ENCODE measurements at regions not wholly inside any gene's neighbourhood (a gene's known extent, or its start where the extent isn't known, plus 50 kb on each side); places are given as distances from the start of the nearest gene placed in this dataset.

- dilution Hi-C loops (cut with MboI; ENCODE audit: extremely low pct_ligation_motif_present, low sequenced_read_pairs) (no loop called here), intact Hi-C loops (cut with micrococcal nuclease) (no loop called here)
- no peak for FAIRE-seq
- no TSS peak for BruUV-seq (replicated peaks)
- Histone ChIP-seq H3K9me3 (replicated peaks; ENCODE audit: control insufficient read depth, insufficient read depth, low read length) (no peaks in the 10 kb centered on the region), H3K27me3 (ENCODE audit: control insufficient read depth in 2 of 2, insufficient read depth in 2 of 2, low read length in 2 of 2) (no peaks in the 10 kb centered on the region), H3K9ac (replicated peaks; ENCODE audit: extremely low read depth, insufficient read depth, low read length) (no peak overlapping the region), H3K4me2 (ENCODE audit: insufficient read depth, low read length) (no peak overlapping the region), H4K20me1 (replicated peaks; ENCODE audit: control insufficient read depth, extremely low read depth, insufficient read depth, low read length) (no peaks in the 10 kb centered on the region), H3K9me1 (replicated peaks; ENCODE audit: control insufficient read depth, extremely low read depth, insufficient read depth, low read length) (no peaks in the 10 kb centered on the region), H3K36me3 (ENCODE audit: control insufficient read depth in 2 of 2, extremely low read depth in 1 of 2, insufficient read depth in 2 of 2, low read length in 2 of 2) (no peaks in the 10 kb centered on the region), H3K79me2 (ENCODE audit: control insufficient read depth, insufficient read depth, low read length) (peaks cover 21% of the 10 kb centered on the region), H2AFZ (ENCODE audit: low read depth, low read length) (no peak overlapping the region), H3K4me1 (ENCODE audit: control insufficient read depth, extremely low read depth, insufficient read depth, low read length) (peaks cover 22% of the 10 kb centered on the region), H3K27ac (ENCODE audit: insufficient read depth, low read depth, low read length) (no peak overlapping the region), H3K4me3 (replicated peaks in 1 of 3; ENCODE audit: insufficient read depth in 1 of 3, low read depth in 1 of 3, low read length in 3 of 3) (no peak overlapping the region)
- ChIA-PET CTCF (no interaction called here), POLR2A (no interaction called here)
- TF ChIP-seq JUN (IDR thresholded peaks at IDR 0.05; ENCODE audit: borderline replicate concordance, insufficient read depth, insufficient read length, low read depth), result no peak
- TF ChIP-seq EZH2 (IDR thresholded peaks at IDR 0.05; ENCODE audit: borderline replicate concordance, low read depth, low read length, severe bottlenecking), result no peak
- TF ChIP-seq POLR2AphosphoS5 (IDR thresholded peaks at IDR 0.05; ENCODE audit: insufficient read depth, low read depth, low read length), result no peak
- no peak for TF ChIP-seq GATA2 (IDR thresholded peaks at IDR 0.05; ENCODE audit: insufficient read depth, insufficient read length, low read depth, low read length)
- no peak for TF ChIP-seq POLR2A (IDR thresholded peaks at IDR 0.05; ENCODE audit: low read depth, low read length)
- TF ChIP-seq MYC (IDR thresholded peaks at IDR 0.05; ENCODE audit: low read depth, low read length), result no peak
- DNase-seq (ENCODE audit: low read depth, low spot score), result no peak
These were observed 157.8 kb upstream of the GRK3 start for GRCh38 chr22:25406510-25407210.

DNA sequence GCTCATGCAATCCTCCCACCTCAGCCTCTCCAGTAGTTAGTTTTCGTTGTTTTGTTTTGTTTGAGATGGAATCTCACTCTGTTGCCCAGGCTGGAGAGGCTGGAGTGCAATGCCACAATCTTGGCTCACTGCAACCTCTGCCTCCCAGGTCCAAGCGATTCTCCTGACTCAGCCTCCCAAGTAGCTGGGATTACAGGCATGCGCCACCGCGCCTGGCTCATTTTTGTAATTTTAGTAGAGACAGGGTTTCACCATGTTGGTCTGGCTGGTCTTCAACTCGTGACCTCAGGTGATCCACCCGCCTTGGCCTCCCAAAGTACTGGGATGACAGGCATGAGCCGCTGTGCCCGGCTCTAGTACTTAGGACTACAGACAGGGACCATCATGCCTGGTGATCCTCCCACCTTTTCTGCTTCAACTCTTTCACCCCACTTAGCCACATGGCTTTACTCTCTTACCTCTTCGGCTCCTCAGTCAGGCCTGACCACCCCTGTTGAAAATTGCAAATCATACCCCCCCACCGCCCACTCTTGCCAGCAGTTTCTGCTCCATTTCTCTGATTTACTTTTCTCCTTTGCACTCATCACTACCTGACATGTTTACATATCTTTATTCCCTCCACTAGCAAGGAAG lies 157.1 kb upstream of the GRK3 start:
- BruUV-seq (replicated peaks), result no TSS peak
- Histone ChIP-seq H3K79me2 (ENCODE audit: control insufficient read depth, insufficient read depth, low read length) (peaks cover 14% of the 10 kb centered on the region), H3K27me3 (ENCODE audit: control insufficient read depth in 2 of 2, insufficient read depth in 2 of 2, low read length in 2 of 2) (no peaks in the 10 kb centered on the region), H3K36me3 (ENCODE audit: control insufficient read depth in 2 of 2, extremely low read depth in 1 of 2, insufficient read depth in 2 of 2, low read length in 2 of 2) (no peaks in the 10 kb centered on the region), H3K27ac (ENCODE audit: insufficient read depth, low read depth, low read length) (no peak overlapping the region), H3K4me2 (ENCODE audit: insufficient read depth, low read length) (no peak overlapping the region), H3K4me3 (replicated peaks in 1 of 3; ENCODE audit: insufficient read depth in 1 of 3, low read depth in 1 of 3, low read length in 3 of 3) (no peak overlapping the region), H3K9ac (replicated peaks; ENCODE audit: extremely low read depth, insufficient read depth, low read length) (no peak overlapping the region), H4K20me1 (replicated peaks; ENCODE audit: control insufficient read depth, extremely low read depth, insufficient read depth, low read length) (no peaks in the 10 kb centered on the region), H2AFZ (ENCODE audit: low read depth, low read length) (no peak overlapping the region), H3K9me3 (replicated peaks; ENCODE audit: control insufficient read depth, insufficient read depth, low read length) (no peaks in the 10 kb centered on the region), H3K4me1 (ENCODE audit: control insufficient read depth, extremely low read depth, insufficient read depth, low read length) (peaks cover 22% of the 10 kb centered on the region), H3K9me1 (replicated peaks; ENCODE audit: control insufficient read depth, extremely low read depth, insufficient read depth, low read length) (no peaks in the 10 kb centered on the region)
- TF ChIP-seq POLR2A (IDR thresholded peaks at IDR 0.05; ENCODE audit: low read depth, low read length), result no peak
- no peak for TF ChIP-seq MAX (IDR thresholded peaks at IDR 0.05; ENCODE audit: insufficient read depth, insufficient read length)
- no peak for TF ChIP-seq JUN (IDR thresholded peaks at IDR 0.05; ENCODE audit: borderline replicate concordance, insufficient read depth, insufficient read length, low read depth)
- no peak for TF ChIP-seq POLR2AphosphoS5 (IDR thresholded peaks at IDR 0.05; ENCODE audit: insufficient read depth, low read depth, low read length)
- no peak for TF ChIP-seq GATA2 (IDR thresholded peaks at IDR 0.05; ENCODE audit: insufficient read depth, insufficient read length, low read depth, low read length)
- no peak for TF ChIP-seq MYC (IDR thresholded peaks at IDR 0.05; ENCODE audit: low read depth, low read length)
- TF ChIP-seq EZH2 (IDR thresholded peaks at IDR 0.05; ENCODE audit: borderline replicate concordance, low read depth, low read length, severe bottlenecking), result no peak
- TF ChIP-seq, protein P1, sequence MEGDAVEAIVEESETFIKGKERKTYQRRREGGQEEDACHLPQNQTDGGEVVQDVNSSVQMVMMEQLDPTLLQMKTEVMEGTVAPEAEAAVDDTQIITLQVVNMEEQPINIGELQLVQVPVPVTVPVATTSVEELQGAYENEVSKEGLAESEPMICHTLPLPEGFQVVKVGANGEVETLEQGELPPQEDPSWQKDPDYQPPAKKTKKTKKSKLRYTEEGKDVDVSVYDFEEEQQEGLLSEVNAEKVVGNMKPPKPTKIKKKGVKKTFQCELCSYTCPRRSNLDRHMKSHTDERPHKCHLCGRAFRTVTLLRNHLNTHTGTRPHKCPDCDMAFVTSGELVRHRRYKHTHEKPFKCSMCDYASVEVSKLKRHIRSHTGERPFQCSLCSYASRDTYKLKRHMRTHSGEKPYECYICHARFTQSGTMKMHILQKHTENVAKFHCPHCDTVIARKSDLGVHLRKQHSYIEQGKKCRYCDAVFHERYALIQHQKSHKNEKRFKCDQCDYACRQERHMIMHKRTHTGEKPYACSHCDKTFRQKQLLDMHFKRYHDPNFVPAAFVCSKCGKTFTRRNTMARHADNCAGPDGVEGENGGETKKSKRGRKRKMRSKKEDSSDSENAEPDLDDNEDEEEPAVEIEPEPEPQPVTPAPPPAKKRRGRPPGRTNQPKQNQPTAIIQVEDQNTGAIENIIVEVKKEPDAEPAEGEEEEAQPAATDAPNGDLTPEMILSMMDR (IDR thresholded peaks at IDR 0.05; ENCODE audit: extremely low read depth in 1 of 2, insufficient read depth in 1 of 2, low read depth in 1 of 2, low read length in 2 of 2), result no peak
- ChIA-PET CTCF (no interaction called here), POLR2A (no interaction called here)
- no peak for DNase-seq (ENCODE audit: low read depth, low spot score)
- dilution Hi-C loops (cut with MboI; ENCODE audit: extremely low pct_ligation_motif_present, low sequenced_read_pairs), result no loop called here
- FAIRE-seq, result no peak
- intact Hi-C loops (cut with micrococcal nuclease), result no loop called here
